PFSK-1 (cell line): ENCODE measurements at regions not wholly inside any gene's neighbourhood (a gene's known extent, or its start where the extent isn't known, plus 50 kb on each side); places are given as distances from the start of the nearest gene placed in this dataset.

ENCODE experiments used
- POLR2AphosphoS5 ChIP-seq: IDR thresholded peaks from 2 replicates; pipeline ENCODE4 v1.6.1; 2012; ENCODE audit warnings: low read depth, mild to moderate bottlenecking, control low read depth, low read length, moderate library complexity
- REST ChIP-seq, 2 experiments: IDR thresholded peaks; 2 replicates each; pipeline versions ENCODE4 v1.6.1 to v1.8.0; 2011 to 2012; ENCODE audit warnings: low read depth in 2 of 2, low read length in 2 of 2, control low read depth in 1 of 2, inconsistent platforms in 1 of 2, mild to moderate bottlenecking in 1 of 2, moderate library complexity in 1 of 2; ENCODE audit not compliant: insufficient read depth in 1 of 2

DNA sequence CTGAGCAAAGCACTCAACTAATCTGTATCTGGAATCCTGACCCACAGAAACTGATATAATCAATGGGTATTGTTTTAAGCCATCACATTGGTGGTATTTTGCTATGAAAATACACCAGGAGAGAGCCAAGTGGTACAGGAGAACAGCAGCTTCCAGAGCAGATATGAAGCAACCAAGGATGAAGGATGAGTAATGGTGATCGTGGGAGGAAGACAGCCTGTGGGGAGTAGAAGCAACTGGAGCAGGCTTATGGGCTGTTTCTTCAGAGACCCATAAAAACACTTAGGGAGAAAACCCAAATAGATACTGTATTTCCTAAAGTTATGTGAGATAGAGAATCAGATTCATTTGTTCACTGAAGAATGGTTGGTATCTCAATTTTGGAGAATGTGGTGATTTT is 330.8 kb downstream of the NUP35 start:
- TF ChIP-seq POLR2AphosphoS5: no peak
- TF ChIP-seq REST (IDR thresholded peaks at IDR 0.05; ENCODE audit: insufficient read depth in 1 of 2, low read depth in 2 of 2, low read length in 2 of 2): no peak
